GM12878 (cell line): ENCODE measurements at regions not wholly inside any gene's neighbourhood (a gene's known extent, or its start where the extent isn't known, plus 50 kb on each side); places are given as distances from the start of the nearest gene placed in this dataset.

Experiments
- ATAC-seq: fragments of 200-7000 bp; cut with Tn5 transposase; 3 replicates; pipeline ENCODE4 v1.9.1; 2020; ENCODE audit warnings: mild to moderate bottlenecking, moderate library complexity
- BruUV-seq: library from RNA; stranded (reverse); fragments of 400-500 nt; replicated peaks from 2 replicates; lab custom pipeline; 2021; lab: Mats Ljungman, UMichigan
- CTCF ChIA-PET: fragments of 300-600 bp; sonication (Branson Sonifier 250); formaldehyde crosslinking; extraction: SDS; loops from one replicate; lab custom pipeline; 2021; ENCODE audit warnings: inconsistent platforms; lab: Yijun Ruan, JAX
- POLR2A ChIA-PET: fragments of 350-600 bp; formaldehyde crosslinking; extraction: SDS; loops from one replicate; lab custom pipeline; 2021; ENCODE audit warnings: inconsistent platforms; lab: Charles Lee
- RAD21 ChIA-PET: fragments of 300-600 bp; sonication (Branson Sonifier 250); formaldehyde crosslinking; loops from one replicate; lab custom pipeline; 2023; ENCODE audit warnings: antibody characterized with exemption; ENCODE audit not compliant: unreplicated experiment; lab: Charles Lee
- SMC1A ChIA-PET: fragments of 300-600 bp; sonication (Branson Sonifier 250); formaldehyde crosslinking; loops from one replicate; lab custom pipeline; 2023; ENCODE audit not compliant: unreplicated experiment, uncharacterized antibody; lab: Charles Lee
- DNase-seq: peaks from one replicate; pipeline ENCODE4 v3.0.0-alpha.2; 2011; ENCODE audit warnings: low read depth, low spot score
- FAIRE-seq: peaks from 3 replicates; lab custom pipeline; 2011; peaks lifted over from hg19 to GRCh38; lab: Jason Lieb, UNC
- H2AFZ ChIP-seq: 2 replicates; pipeline ENCODE4 v1.6.0; 2011; ENCODE audit warnings: low read depth, low read length, control low read depth; ENCODE audit not compliant: control insufficient read depth
- H3K27ac ChIP-seq: 2 replicates; pipeline ENCODE4 v1.5.1; 2011; ENCODE audit warnings: control low read depth; ENCODE audit not compliant: control insufficient read depth, insufficient read depth
- H3K27me3 ChIP-seq, 2 experiments: replicated peaks in 1 of 2; 2 replicates each; pipeline versions ENCODE4 v1.6.0 to v1.6.1; 2011; ENCODE audit warnings: low read length in 1 of 2; ENCODE audit not compliant: control insufficient read depth in 2 of 2, insufficient read depth in 2 of 2
- H3K36me3 ChIP-seq, 2 experiments: 2 replicates each; pipeline ENCODE4 v1.5.1; 2011; ENCODE audit warnings: low read length in 1 of 2; ENCODE audit not compliant: control insufficient read depth in 2 of 2, insufficient read depth in 2 of 2
- H3K4me1 ChIP-seq: 2 replicates; pipeline ENCODE4 v1.6.1; 2011; ENCODE audit warnings: mild to moderate bottlenecking, low read length, moderate library complexity, mixed read lengths; ENCODE audit not compliant: control insufficient read depth, insufficient read depth
- H3K4me2 ChIP-seq: 2 replicates; pipeline ENCODE4 v1.6.0; 2011; ENCODE audit warnings: control low read depth; ENCODE audit not compliant: control insufficient read depth, insufficient read depth
- H3K4me3 ChIP-seq: fragments of 200-600 bp; sonication (generic); 2 replicates; pipeline ENCODE4 v1.5.1; 2016
- H3K79me2 ChIP-seq: 2 replicates; pipeline ENCODE4 v1.6.0; 2011; ENCODE audit warnings: low read length; ENCODE audit not compliant: control insufficient read depth, insufficient read depth
- H3K9ac ChIP-seq: 2 replicates; pipeline ENCODE4 v1.8.0; 2011; ENCODE audit warnings: low read length, control low read depth, mixed read lengths; ENCODE audit not compliant: control insufficient read depth, insufficient read depth
- H3K9me3 ChIP-seq: replicated peaks from 3 replicates; pipeline ENCODE4 v1.5.1; 2011; ENCODE audit warnings: mild to moderate bottlenecking, low read length; ENCODE audit not compliant: control insufficient read depth, insufficient read depth
- H4K20me1 ChIP-seq: 2 replicates; pipeline ENCODE4 v1.6.0; 2011; ENCODE audit not compliant: control insufficient read depth, insufficient read depth
- BMI1 ChIP-seq: fragments of 450-650 bp; IDR thresholded peaks from 2 replicates; pipeline ENCODE4 v1.6.1; 2016; ENCODE audit warnings: mild to moderate bottlenecking, moderate library complexity, borderline replicate concordance
- RB1 ChIP-seq: fragments of 450-650 bp; formaldehyde crosslinking; IDR thresholded peaks from 2 replicates; pipeline ENCODE4 v1.6.1; 2017; ENCODE audit warnings: mild to moderate bottlenecking, borderline replicate concordance
- RCOR1 ChIP-seq: conservative IDR thresholded peaks from 2 replicates; pipeline ENCODE4 v1.6.1; 2012; ENCODE audit warnings: low read depth, low read length, improper control_type of control experiment
- SIN3A ChIP-seq: IDR thresholded peaks from 2 replicates; pipeline ENCODE4 v1.6.1; 2012; ENCODE audit warnings: low read depth, low read length, improper control_type of control experiment
- USF1 ChIP-seq: IDR thresholded peaks from 2 replicates; pipeline ENCODE4 v1.6.1; 2011; ENCODE audit warnings: borderline replicate concordance, low read depth, mild to moderate bottlenecking, moderate library complexity, mixed read lengths, low read length; ENCODE audit not compliant: insufficient read depth; ENCODE audit errors: extremely low read length
- in situ Hi-C: fragments of 300-500 bp; cut with MboI; formaldehyde crosslinking; loops from 9 replicates; pipeline ENCODE4 v1.14.3; 2018; ENCODE audit warnings: mixed read lengths
- intact Hi-C: fragments of 100-400 bp; cut with micrococcal nuclease; formaldehyde crosslinking; loops from one replicate; pipeline ENCODE4 v1.14.2; 2022; ENCODE audit not compliant: unreplicated experiment
- TF ChIP-seq, protein P1 (sequence below): fragments of 450-650 bp; formaldehyde crosslinking; IDR thresholded peaks from 2 replicates; pipeline ENCODE4 v1.5.0; 2022; ENCODE audit warnings: mild to moderate bottlenecking, missing genetic modification characterization
- TF ChIP-seq, protein P2 (sequence below): fragments of 450-650 bp; IDR thresholded peaks from 2 replicates; pipeline ENCODE4 v1.6.1; 2017; ENCODE audit warnings: mild to moderate bottlenecking, low read depth, inconsistent platforms; ENCODE audit not compliant: poor library complexity, severe bottlenecking
- TF ChIP-seq, protein P3 (sequence below), 3 experiments: IDR thresholded peaks in 2 of 3; conservative IDR thresholded peaks in 1 of 3; 2 replicates each; pipeline ENCODE4 v1.5.1; 2011; ENCODE audit warnings: low read depth in 3 of 3, low read length in 3 of 3, mild to moderate bottlenecking in 3 of 3, control low read depth in 2 of 3, moderate library complexity in 2 of 3, inconsistent platforms in 1 of 3, mixed read lengths in 1 of 3; ENCODE audit not compliant: control insufficient read depth in 2 of 3, insufficient read depth in 1 of 3; ENCODE audit errors: extremely low read depth in 1 of 3

GRCh38 chr1:232271299-232271698 is 358.6 kb downstream of the SIPA1L2 start:
- Histone ChIP-seq H3K4me3 (no peak overlapping the region), H4K20me1 (no peaks in the 10 kb centered on the region), H3K4me2 (no peak overlapping the region), H3K4me1 (no peaks in the 10 kb centered on the region), H3K9me3 (no peaks in the 10 kb centered on the region), H3K27me3 (no peaks in the 10 kb centered on the region; a peak in 1 of 4 replicates), H3K9ac (no peak overlapping the region), H3K79me2 (no peaks in the 10 kb centered on the region), H2AFZ (no peak overlapping the region), H3K36me3 (no peaks in the 10 kb centered on the region), H3K27ac (no peak overlapping the region)
- SMC1A ChIA-PET = no interaction called here
- FAIRE-seq (no peak), ATAC-seq (no peak), DNase-seq (no peak)
- in situ Hi-C loops = no loop called here
- intact Hi-C loops = no loop called here
- CTCF ChIA-PET = no interaction called here
- TF ChIP-seq, protein P1, sequence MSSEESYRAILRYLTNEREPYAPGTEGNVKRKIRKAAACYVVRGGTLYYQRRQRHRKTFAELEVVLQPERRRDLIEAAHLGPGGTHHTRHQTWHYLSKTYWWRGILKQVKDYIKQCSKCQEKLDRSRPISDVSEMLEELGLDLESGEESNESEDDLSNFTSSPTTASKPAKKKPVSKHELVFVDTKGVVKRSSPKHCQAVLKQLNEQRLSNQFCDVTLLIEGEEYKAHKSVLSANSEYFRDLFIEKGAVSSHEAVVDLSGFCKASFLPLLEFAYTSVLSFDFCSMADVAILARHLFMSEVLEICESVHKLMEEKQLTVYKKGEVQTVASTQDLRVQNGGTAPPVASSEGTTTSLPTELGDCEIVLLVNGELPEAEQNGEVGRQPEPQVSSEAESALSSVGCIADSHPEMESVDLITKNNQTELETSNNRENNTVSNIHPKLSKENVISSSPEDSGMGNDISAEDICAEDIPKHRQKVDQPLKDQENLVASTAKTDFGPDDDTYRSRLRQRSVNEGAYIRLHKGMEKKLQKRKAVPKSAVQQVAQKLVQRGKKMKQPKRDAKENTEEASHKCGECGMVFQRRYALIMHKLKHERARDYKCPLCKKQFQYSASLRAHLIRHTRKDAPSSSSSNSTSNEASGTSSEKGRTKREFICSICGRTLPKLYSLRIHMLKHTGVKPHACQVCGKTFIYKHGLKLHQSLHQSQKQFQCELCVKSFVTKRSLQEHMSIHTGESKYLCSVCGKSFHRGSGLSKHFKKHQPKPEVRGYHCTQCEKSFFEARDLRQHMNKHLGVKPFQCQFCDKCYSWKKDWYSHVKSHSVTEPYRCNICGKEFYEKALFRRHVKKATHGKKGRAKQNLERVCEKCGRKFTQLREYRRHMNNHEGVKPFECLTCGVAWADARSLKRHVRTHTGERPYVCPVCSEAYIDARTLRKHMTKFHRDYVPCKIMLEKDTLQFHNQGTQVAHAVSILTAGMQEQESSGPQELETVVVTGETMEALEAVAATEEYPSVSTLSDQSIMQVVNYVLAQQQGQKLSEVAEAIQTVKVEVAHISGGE (CRISPR knock-in tag) = no peak
- no peak for TF ChIP-seq RCOR1
- TF ChIP-seq RB1 = no peak
- TF ChIP-seq, protein P2, sequence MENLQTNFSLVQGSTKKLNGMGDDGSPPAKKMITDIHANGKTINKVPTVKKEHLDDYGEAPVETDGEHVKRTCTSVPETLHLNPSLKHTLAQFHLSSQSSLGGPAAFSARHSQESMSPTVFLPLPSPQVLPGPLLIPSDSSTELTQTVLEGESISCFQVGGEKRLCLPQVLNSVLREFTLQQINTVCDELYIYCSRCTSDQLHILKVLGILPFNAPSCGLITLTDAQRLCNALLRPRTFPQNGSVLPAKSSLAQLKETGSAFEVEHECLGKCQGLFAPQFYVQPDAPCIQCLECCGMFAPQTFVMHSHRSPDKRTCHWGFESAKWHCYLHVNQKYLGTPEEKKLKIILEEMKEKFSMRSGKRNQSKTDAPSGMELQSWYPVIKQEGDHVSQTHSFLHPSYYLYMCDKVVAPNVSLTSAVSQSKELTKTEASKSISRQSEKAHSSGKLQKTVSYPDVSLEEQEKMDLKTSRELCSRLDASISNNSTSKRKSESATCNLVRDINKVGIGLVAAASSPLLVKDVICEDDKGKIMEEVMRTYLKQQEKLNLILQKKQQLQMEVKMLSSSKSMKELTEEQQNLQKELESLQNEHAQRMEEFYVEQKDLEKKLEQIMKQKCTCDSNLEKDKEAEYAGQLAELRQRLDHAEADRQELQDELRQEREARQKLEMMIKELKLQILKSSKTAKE = no peak
- no peak for TF ChIP-seq BMI1
- TF ChIP-seq, protein P3, sequence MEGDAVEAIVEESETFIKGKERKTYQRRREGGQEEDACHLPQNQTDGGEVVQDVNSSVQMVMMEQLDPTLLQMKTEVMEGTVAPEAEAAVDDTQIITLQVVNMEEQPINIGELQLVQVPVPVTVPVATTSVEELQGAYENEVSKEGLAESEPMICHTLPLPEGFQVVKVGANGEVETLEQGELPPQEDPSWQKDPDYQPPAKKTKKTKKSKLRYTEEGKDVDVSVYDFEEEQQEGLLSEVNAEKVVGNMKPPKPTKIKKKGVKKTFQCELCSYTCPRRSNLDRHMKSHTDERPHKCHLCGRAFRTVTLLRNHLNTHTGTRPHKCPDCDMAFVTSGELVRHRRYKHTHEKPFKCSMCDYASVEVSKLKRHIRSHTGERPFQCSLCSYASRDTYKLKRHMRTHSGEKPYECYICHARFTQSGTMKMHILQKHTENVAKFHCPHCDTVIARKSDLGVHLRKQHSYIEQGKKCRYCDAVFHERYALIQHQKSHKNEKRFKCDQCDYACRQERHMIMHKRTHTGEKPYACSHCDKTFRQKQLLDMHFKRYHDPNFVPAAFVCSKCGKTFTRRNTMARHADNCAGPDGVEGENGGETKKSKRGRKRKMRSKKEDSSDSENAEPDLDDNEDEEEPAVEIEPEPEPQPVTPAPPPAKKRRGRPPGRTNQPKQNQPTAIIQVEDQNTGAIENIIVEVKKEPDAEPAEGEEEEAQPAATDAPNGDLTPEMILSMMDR (IDR thresholded peaks at IDR 0.05 in 2 of 3, conservative IDR thresholded peaks at IDR 0.05 in 1 of 3; ENCODE audit: control insufficient read depth in 2 of 3, extremely low read depth in 1 of 3, insufficient read depth in 1 of 3, low read depth in 3 of 3, low read length in 3 of 3) = no peak
- no peak for TF ChIP-seq USF1
- TF ChIP-seq SIN3A = no peak
- no TSS peak for BruUV-seq
- RAD21 ChIA-PET = no interaction called here
- POLR2A ChIA-PET = no interaction called here
